OCI-LY7 (cell line): ENCODE measurements at regions not wholly inside any gene's neighbourhood (a gene's known extent, or its start where the extent isn't known, plus 50 kb on each side); places are given as distances from the start of the nearest gene placed in this dataset.

Experiments used
- BruUV-seq: library from RNA; stranded (reverse); fragments of 400-500 nt; replicated peaks from 2 replicates; lab custom pipeline; 2021; lab: Mats Ljungman, UMichigan
- CTCF ChIA-PET: fragments of 300-600 bp; sonication (Branson Sonifier 250); formaldehyde crosslinking; loops from one replicate; lab custom pipeline; 2022; ENCODE audit warnings: antibody characterized with exemption; ENCODE audit not compliant: unreplicated experiment; lab: Charles Lee
- POLR2A ChIA-PET: fragments of 300-600 bp; sonication (Branson Sonifier 250); formaldehyde crosslinking; loops from one replicate; lab custom pipeline; 2022; ENCODE audit warnings: antibody characterized with exemption; lab: Charles Lee
- DNase-seq: peaks from one replicate; pipeline ENCODE4 v3.0.0-alpha.2; 2015; ENCODE audit warnings: low spot score
- H2AFZ ChIP-seq: fragments of 200-600 bp; sonication (generic), shearing (Covaris generic); 2 replicates; pipeline ENCODE4 v1.6.1; 2014; ENCODE audit warnings: mild to moderate bottlenecking, antibody characterized with exemption, low read length, moderate library complexity
- H3K27ac ChIP-seq: fragments of 200-600 bp; sonication (generic); 2 replicates; pipeline ENCODE4 v1.5.1; 2014; ENCODE audit warnings: mixed run types, low read depth, mild to moderate bottlenecking, moderate library complexity, low read length, inconsistent platforms; ENCODE audit not compliant: poor library complexity, severe bottlenecking
- H3K36me3 ChIP-seq: fragments of 200-600 bp; sonication (generic); 2 replicates; pipeline ENCODE4 v1.6.1; 2014; ENCODE audit warnings: mild to moderate bottlenecking, antibody characterized with exemption, low read length, moderate library complexity, mixed read lengths; ENCODE audit not compliant: insufficient read depth
- H3K4me1 ChIP-seq: fragments of 200-600 bp; sonication (generic); 2 replicates; pipeline ENCODE4 v1.5.1; 2014; ENCODE audit warnings: mild to moderate bottlenecking, low read length; ENCODE audit not compliant: insufficient read depth, poor library complexity, severe bottlenecking
- H3K4me2 ChIP-seq: fragments of 200-600 bp; sonication (generic); 2 replicates; pipeline ENCODE4 v1.6.1; 2014; ENCODE audit warnings: mild to moderate bottlenecking, low read length
- H3K4me3 ChIP-seq: fragments of 200-600 bp; sonication (generic); 2 replicates; pipeline ENCODE4 v1.5.1; 2014; ENCODE audit warnings: mild to moderate bottlenecking, low read depth, low read length; ENCODE audit not compliant: poor library complexity, severe bottlenecking
- H3K79me2 ChIP-seq: fragments of 200-600 bp; sonication (generic); 2 replicates; pipeline ENCODE4 v1.6.1; 2016; ENCODE audit warnings: low read depth, mild to moderate bottlenecking, low read length, moderate library complexity, mixed read lengths; ENCODE audit not compliant: insufficient read depth
- H3K9me2 ChIP-seq: fragments of 200-600 bp; sonication (generic); 2 replicates; pipeline ENCODE4 v1.6.1; 2016; ENCODE audit warnings: mild to moderate bottlenecking, low read length, mixed read lengths; ENCODE audit not compliant: insufficient read depth
- H3K9me3 ChIP-seq: fragments of 200-600 bp; sonication (generic); 2 replicates; pipeline ENCODE4 v1.6.1; 2014; ENCODE audit warnings: mild to moderate bottlenecking, mixed run types, low read length, mixed read lengths
- H4K20me1 ChIP-seq: fragments of 200-600 bp; sonication (generic); 2 replicates; pipeline ENCODE4 v1.6.1; 2014; ENCODE audit warnings: mild to moderate bottlenecking, antibody characterized with exemption, low read length, moderate library complexity, mixed read lengths; ENCODE audit not compliant: insufficient read depth
- CTCF ChIP-seq: fragments of 200-600 bp; sonication (generic); conservative IDR thresholded peaks from 2 replicates; pipeline ENCODE4 v1.5.1; 2014; ENCODE audit warnings: mild to moderate bottlenecking, antibody characterized with exemption, low read length, moderate library complexity, mixed read lengths
- EZH2phosphoT487 ChIP-seq: fragments of 200-600 bp; sonication (generic); IDR thresholded peaks from 2 replicates; pipeline ENCODE4 v1.6.1; 2018; ENCODE audit warnings: low read depth, borderline replicate concordance, mild to moderate bottlenecking, mixed run types, antibody characterized with exemption, low read length, moderate library complexity, mixed read lengths
- intact Hi-C: fragments of 100-400 bp; cut with micrococcal nuclease; formaldehyde crosslinking; loops from one replicate; pipeline ENCODE4 v1.10.0; 2022; ENCODE audit not compliant: unreplicated experiment

GRCh38 chr2:19684516-19684915 is 217.3 kb downstream of the TTC32 start:
- Histone ChIP-seq H3K27ac (no peak overlapping the region), H3K79me2 (no peaks in the 10 kb centered on the region), H3K9me2 (no peaks in the 10 kb centered on the region), H3K9me3 (no peaks in the 10 kb centered on the region), H3K4me3 (no peak overlapping the region), H2AFZ (no peak overlapping the region), H3K4me1 (no peaks in the 10 kb centered on the region), H3K36me3 (no peaks in the 10 kb centered on the region), H4K20me1 (no peaks in the 10 kb centered on the region), H3K4me2 (no peak overlapping the region)
- ChIA-PET POLR2A (no interaction called here), CTCF (no interaction called here)
- DNase-seq, result no peak
- intact Hi-C loops, result no loop called here
- no peak for TF ChIP-seq CTCF
- TF ChIP-seq EZH2phosphoT487, result no peak
- BruUV-seq, result no TSS peak

GRCh38 chr2:19683556-19683955 is 218.2 kb downstream of the TTC32 start:
- H2AFZ ChIP-seq, result no peak overlapping the region
- ChIA-PET CTCF (no interaction called here), POLR2A (interaction anchor here (0.6 to 1.5 kb wide), 3 partner anchors 10 to 528 kb away, joined by 4 to 7 read pairs (median 5); no protein-coding TSS in a partner anchor)
- no peaks in the 10 kb centered on the region for H3K4me1 ChIP-seq
- H3K79me2 ChIP-seq, result no peaks in the 10 kb centered on the region
- no peak for TF ChIP-seq EZH2phosphoT487
- H3K9me2 ChIP-seq, result no peaks in the 10 kb centered on the region
- intact Hi-C loops, result no loop called here
- no peaks in the 10 kb centered on the region for H4K20me1 ChIP-seq
- no peak for DNase-seq
- no peak overlapping the region for H3K27ac ChIP-seq
- no peak overlapping the region for H3K4me3 ChIP-seq
- no peaks in the 10 kb centered on the region for H3K36me3 ChIP-seq
- no peak overlapping the region for H3K4me2 ChIP-seq
- no TSS peak for BruUV-seq
- H3K9me3 ChIP-seq, result no peaks in the 10 kb centered on the region

GRCh38 chr2:19682493-19682892 is 219.3 kb downstream of the TTC32 start:
- no TSS peak for BruUV-seq
- no peak overlapping the region for H3K4me3 ChIP-seq
- H3K36me3 ChIP-seq, result no peaks in the 10 kb centered on the region
- H4K20me1 ChIP-seq, result no peaks in the 10 kb centered on the region
- ChIA-PET CTCF (no interaction called here), POLR2A (interaction anchor here (0.6 to 1.5 kb wide), 2 partner anchors 9 to 15 kb away, joined by 3 to 5 read pairs; no protein-coding TSS in a partner anchor)
- intact Hi-C loops, result no loop called here
- H3K9me3 ChIP-seq, result no peaks in the 10 kb centered on the region
- no peak for TF ChIP-seq CTCF
- TF ChIP-seq EZH2phosphoT487, result no peak
- no peak for DNase-seq
- no peaks in the 10 kb centered on the region for H3K79me2 ChIP-seq
- no peaks in the 10 kb centered on the region for H3K4me1 ChIP-seq
- H3K27ac ChIP-seq, result no peak overlapping the region
- no peaks in the 10 kb centered on the region for H3K9me2 ChIP-seq
- H2AFZ ChIP-seq, result no peak overlapping the region
- no peak overlapping the region for H3K4me2 ChIP-seq
